Epithelial cell of prostate (primary cell): ENCODE measurements at regions not wholly inside any gene's neighbourhood (a gene's known extent, or its start where the extent isn't known, plus 50 kb on each side); places are given as distances from the start of the nearest gene placed in this dataset.
"Not testable (repeated sequence)": the region's sequence is repeated elsewhere in the genome, so short reads cannot be mapped to it uniquely, and the experiment has no call there.

Experiments
- DNase-seq: peaks from one replicate; pipeline ENCODE4 v3.0.0-alpha.2; 2011; ENCODE audit warnings: low read depth, low spot score
- H3K27ac ChIP-seq: fragments of 450-650 bp; 2 replicates; pipeline ENCODE4 v1.5.1; 2017; ENCODE audit warnings: mild to moderate bottlenecking

DNA sequence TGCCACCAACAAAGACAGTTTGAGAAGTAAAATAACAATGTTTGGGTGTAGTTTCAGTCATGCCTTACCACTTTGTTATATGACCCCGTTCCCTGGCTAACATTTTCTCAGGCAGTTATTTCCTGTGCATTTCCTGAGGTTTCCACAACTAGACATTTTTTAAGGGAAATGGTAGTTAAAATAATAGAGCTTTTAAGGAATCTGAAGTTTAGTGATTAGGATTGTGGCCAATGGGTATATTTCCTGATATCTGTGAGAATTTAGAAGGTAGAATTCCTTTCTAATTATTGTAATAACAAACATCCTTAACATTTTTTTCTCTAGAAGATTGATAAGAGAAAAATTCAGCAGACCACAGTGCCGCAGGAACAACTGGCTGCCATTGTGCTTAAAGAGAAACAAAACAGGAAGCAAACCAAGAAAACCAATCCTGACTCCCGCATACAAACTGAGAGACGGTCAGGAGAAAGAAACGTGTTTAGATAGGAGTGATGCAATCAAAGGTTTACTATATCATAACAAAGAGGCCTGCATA lies 193.6 kb downstream of the MBL2 start:
- no peak for DNase-seq
- H3K27ac ChIP-seq: no peak overlapping the region

DNA sequence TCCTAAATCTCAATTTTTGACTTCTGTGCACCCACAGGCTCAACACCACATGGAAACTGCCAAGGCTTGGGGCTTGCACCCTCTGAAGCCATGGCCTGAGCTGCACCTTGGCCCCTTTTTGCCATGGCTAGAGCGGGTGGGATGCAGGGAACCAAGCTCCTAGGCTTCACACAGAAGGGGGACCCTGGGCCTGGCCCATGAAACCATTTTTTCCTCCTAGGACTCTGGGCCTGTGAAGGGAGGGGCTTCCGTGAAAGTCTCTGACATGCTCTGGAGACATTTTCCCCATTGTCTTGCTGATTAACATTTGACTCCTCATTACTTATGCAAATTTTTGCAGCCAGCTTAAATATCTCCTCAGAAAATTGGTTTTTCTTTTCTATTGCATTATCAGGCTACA lies 190.9 kb downstream of the MBL2 start:
- not testable (repeated sequence) for H3K27ac ChIP-seq, DNase-seq

DNA sequence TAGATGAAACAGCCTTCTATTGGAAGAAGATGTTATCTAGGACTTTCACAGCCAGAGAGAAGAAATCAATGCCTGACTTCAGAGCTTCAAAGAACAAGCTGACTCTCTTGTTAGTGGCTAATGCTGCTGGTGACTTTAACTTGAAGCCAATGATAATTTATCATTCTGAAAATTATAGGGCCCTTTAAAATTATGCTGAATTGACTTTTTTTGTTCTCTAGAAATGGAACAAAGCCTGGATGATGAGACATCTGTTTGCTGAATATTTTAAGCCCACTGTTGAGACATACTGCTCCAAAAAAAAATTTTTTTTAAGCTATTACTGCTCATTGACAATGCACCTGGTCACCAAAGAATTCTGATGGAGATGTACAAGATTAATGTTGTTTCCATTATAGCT lies 189.2 kb downstream of the MBL2 start:
- no peak overlapping the region for H3K27ac ChIP-seq
- no peak for DNase-seq

DNA sequence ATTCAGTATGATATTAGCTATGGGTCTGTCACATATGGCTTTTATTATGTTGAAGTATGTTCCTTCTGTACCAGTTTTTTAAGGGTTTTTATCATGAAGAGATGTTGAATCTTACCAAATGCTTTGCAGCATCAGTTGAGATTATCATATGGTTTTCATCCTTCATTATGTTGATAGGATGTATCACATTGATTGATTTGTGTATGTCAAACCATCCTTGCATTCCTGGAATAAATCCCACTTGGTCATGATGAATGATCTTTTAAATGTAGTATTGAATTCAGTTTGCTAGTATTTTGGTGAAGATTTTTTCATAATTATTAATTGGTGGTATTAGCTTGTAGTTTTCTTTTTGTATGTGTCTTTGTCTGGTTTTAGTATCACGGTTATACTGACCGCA lies 185.9 kb downstream of the MBL2 start:
- DNase-seq: no peak
- H3K27ac ChIP-seq: no peak overlapping the region

DNA sequence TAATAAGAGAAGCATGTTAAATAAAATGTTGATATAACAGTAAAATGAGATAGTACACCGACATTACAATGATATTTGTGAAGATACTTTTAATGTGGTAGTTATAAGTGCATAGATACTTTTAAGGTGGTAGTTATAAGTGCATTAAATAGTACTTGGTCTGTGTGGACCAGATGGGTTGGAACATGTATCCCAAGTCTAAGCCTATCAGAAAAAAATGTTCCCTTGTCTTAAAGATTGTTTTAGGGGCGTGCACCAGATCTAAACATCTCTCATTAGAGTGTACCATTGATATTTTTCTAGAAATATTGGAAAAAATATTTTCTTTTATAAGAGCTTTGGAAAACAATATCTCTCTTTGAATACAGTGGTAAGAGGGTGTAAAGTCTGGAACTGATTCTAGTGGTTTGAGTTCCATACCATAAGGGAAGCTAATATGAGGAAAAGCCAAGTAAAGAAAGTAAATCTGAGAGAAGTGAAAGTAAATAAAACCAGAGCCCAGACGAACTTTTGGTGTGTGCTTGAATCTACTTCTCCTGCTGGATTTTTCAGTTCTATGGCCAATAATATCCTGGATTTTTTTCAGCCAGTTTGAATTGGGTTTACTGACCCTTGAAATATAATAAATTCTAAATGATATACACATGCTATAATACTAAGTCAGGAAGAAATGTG lies 175.3 kb downstream of the MBL2 start:
- DNase-seq: no peak
- H3K27ac ChIP-seq: no peak overlapping the region

DNA sequence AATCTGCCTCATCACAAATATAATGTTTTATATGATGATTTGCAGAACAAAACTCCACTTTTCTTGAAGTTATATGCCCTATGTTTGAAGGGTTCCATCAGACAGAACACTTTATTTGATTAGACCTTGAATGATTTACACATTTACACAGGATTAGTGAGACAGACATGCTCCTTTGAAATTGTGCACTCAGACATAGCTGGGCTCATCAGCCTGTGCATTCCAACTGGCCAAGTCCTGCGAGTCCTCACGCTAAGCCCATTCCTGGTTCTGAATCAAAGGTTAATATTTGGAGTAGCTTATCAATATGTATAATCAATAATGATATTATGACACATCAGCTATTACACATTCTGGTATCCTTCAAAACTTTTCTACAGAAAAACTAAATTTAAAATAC lies 173.6 kb downstream of the MBL2 start:
- no peak for DNase-seq
- no peak overlapping the region for H3K27ac ChIP-seq

DNA sequence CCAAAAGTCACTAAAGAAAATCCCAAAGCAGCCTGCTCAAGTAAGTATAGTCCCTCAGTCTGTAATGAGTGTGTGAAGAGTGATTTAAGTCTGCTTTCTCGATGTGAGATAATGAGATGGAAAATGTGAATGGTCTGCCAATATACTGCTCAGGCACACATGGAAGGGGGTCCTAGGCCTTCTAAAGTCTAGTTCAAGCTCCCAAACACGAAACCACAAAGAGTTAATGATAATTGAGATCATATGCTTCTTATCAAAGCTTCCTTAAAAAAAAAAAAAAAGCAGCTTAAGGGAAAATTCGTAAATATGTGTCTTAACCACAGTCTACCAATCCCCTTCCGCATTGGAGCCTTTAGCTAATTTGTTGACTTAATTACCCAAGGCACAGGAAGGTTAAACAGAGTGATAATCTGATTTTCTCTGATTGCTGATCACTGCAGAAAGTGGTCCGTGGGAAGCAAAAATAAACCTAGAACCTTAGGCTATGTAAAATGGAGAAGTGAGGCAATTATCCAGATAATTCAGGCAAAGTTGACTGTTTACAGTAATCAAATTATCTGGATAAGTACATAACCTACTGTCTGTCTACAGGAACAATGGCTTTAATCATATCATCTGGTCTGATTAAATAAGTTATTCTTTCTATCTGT lies 172.9 kb downstream of the MBL2 start:
- H3K27ac ChIP-seq: no peak overlapping the region
- no peak for DNase-seq

DNA sequence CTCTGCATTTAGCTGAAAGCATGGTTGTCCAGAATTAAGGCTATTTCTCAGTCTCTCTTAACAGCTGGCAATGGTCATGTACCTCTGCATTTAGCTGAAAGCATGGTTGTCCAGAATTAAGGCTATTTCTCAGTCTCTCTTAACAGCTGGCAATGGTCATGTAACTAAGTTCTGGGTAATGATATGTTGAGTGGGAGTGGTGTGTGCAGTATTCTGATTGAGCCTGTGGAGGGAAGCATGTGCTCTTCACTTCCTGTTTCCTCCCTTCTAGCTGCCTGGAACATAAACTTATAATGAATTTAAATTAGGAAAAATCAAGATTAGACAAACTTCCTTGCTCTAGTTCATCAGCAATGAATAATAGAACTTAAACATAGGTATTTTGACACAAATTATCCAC lies 168.5 kb downstream of the MBL2 start:
- DNase-seq, H3K27ac ChIP-seq: not testable (repeated sequence)

DNA sequence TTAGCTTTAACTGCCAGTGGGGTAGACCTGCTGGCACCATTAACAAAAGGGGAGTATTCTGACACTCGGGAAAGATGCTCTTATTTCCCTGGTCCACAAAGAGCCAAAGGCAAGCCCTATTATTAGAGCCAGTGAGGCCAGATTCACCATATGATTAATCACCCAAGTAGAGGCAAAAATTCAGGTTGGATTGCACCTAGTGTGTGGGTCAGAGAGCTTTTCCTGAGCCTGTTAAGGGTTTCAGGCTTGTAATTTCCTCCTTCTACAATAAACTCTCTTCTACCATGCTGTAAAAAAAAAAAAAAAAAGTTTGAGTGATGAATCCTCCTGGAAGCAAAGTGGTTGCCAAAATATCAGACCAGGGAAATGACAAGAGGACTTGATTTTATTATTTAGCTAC lies 163.5 kb downstream of the MBL2 start:
- H3K27ac ChIP-seq: no peak overlapping the region
- DNase-seq: no peak

DNA sequence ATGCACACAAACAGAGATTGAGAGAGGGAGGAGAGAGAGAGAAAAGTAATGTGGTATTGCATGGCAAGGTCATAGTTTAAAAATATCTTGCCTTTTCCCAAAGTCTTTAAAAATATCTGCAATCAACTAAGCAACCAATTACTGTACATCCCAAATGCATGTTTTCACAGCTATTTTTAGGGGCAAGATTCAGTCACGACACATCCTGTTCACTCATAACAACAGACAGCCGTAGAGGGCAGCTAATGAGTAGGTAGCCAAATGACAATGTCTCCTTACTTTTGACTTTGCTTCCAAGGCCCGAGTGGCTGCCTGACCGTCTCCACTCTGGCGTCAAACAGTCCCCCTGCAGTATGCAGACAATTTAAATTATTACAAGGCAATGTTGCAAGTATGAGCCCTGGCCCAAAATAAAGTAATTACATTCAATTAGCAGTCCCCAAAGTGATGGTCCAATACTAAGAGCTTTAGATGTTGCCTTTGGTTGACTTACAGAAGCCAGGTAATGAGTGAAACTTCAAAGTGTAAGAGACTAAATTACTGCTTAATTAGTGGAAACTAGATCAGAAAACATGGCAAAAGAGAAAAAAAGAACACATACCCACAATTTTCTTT lies 162.9 kb downstream of the MBL2 start:
- DNase-seq: no peak
- no peak overlapping the region for H3K27ac ChIP-seq

DNA sequence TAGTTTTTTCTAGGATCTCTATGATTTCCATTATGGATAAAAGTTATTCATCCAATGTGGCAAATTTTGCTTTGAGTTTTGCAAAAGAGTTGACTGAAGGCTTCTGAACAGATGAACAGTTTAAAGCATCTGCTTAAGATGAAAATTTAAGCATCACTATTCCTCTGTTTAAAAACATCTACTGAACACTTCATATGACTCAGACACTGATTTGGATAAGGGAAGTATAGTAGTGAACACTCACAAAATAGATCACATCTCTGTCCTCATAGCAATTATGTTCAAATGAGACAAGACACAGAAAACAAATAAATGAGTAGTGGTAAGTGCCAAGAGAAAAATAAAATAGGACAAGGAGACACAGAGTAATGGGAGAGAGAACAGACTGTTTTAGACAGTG lies 157.3 kb downstream of the MBL2 start:
- H3K27ac ChIP-seq: no peak overlapping the region
- no peak for DNase-seq

DNA sequence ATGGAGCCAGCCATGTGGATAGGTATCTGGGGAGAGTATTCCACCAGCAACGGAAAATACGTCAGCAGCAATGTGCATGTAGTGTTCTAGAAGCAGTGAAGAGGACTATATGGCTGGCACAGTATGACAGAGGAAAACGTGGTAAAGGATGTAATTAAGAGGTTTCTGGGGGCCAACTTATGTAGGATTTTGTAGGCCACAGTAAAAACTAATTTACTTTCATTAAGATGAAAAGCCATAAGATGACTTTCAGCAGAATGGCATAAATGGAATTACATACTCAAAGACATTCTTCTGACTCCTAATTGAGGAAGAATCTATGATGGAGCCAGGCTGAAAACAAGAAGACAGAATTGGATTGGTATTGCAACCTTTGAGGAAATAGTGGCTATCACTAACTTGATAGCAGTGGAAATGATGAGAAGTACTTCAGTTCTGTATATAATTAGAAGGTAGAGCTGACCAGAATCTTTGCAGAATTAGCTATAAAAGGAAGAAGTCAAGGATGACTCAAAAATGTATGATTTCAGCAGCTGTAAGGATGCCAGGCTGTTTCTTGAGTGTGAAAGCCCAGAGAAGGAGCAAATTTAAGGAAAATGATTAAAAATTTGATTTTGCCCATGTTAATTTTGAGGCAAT lies 156.7 kb downstream of the MBL2 start:
- DNase-seq: no peak
- no peak overlapping the region for H3K27ac ChIP-seq

DNA sequence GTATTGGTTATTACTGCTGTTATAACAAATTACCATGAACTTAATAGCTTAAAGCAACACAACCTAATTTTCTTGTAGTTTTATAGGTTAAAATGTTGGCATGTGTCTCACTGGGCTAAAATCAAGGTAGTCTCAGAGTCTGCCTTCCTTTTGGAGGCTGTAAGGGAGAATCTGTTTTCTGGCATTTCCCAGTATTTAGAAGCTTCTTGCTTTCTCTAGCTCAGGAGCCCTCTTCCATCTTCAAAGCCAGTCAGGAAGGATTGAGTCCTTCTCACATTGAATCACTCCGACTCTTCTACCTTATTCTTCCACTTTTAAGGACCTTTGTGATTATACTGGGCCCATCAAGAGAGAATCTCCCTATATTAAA lies 156.2 kb downstream of the MBL2 start:
- DNase-seq: no peak
- H3K27ac ChIP-seq: no peak overlapping the region

DNA sequence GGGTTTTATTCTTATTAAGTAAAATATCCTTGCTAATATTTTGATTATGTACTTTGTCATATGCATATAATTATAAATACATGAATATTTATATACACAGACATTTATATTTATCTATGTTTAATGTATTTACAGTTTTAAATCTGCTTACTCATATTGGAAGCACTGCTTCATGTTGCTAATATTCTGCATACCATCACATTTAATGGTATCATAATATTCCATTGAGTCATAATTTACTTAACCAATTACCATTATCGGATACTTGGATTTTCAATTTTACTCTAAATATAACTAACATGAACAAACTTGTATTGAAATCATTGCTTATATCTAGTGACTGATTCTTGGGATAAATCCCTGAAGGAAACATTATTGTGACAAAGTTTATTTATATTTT lies 155.2 kb downstream of the MBL2 start:
- DNase-seq: no peak
- H3K27ac ChIP-seq: no peak overlapping the region

DNA sequence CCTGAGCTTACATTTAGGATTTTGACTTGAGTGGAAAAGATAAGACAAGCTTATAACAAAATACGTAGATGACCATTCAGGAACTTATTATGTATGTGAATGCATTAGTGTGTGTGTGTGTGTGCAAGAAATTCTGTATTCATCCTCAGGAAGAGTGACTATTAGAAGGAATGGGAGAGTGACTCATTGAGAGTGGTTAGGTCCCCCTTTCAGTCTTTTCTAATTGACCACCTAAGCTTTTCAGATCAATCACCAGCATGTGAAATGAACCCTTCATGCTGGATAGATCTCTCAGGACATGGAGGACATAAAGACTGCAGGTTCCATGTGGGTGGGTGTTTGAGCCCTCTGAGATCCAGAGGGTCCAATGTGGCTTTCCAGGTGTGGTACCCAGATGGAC lies 153.5 kb downstream of the MBL2 start:
- H3K27ac ChIP-seq: no peak overlapping the region
- DNase-seq: no peak

DNA sequence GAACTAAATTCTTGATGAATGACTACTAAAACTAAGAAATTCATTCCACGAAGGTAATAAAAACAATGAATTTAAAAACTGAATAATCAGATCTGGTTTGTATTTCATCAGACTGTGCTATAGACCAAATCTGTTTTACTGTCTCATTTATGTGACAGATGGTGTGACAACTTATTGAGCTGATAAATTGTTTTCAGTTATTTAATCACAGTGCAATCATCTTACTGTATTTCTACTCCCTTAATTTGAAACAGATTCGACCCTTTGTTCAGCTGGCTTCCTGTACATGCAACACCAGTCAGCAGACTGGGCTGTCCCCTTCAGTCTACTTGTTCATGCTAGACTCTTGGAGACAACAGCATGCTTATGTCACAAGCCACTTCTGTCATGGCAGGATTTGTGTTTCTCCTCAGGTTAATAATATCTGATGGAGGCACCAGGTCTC lies 150.9 kb downstream of the MBL2 start:
- no peak for DNase-seq
- no peak overlapping the region for H3K27ac ChIP-seq

DNA sequence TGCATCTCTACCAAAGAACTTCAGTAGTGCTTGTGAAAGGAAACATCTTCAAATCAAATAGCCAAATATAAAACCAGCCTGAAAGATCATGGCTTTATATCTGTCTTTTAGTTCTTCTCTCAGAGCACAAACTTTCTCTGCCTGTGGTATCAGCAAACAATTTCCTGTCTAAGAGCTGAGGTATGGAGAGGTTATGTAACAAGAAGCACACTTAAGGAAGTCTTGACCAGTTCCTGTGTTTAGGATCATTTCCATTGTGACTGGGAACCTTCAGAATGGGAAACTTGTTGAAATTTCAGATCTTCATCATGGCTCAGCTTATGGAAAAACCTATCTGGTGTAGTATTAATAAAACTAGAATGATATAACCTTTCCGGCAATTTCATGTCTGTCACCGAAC lies 148.8 kb downstream of the MBL2 start:
- DNase-seq: no peak
- no peak overlapping the region for H3K27ac ChIP-seq

DNA sequence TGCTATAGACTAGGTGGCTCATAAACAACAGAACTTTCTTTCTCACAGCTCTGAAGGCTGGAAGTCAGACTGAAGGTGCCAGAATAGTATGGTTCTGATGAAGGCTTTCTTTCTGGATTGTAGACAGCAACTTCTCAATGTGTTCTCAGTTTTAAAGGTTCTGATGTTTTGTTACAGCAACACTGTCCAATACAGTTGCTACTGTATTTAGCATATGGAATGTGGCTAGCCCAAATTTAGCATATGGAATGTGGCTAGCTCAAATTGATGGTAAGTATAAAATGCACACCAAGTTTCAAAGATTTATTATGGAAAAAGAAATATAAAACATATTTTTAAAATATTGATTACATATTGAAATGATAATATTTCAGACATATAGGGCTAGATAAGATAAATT lies 145.3 kb downstream of the MBL2 start:
- no peak overlapping the region for H3K27ac ChIP-seq
- DNase-seq: no peak

DNA sequence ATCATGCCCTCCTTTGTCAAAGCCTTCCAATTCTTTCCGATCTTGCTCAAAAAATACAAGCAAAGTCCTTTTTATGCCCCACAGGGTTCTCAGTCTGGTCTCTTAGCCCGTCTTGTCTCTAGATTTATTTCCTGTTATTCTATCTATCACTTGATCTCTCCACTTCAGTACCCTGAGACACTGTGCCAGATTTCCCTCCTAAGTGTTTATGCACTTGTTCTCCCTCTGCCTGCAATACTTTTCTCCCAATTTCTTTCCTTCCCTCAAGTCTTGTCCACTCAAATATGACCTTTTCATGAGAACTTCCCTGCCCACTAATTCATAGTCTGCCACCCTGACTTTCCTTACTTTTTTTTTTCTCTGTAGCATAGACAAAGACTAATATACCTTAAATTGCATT lies 141.4 kb downstream of the MBL2 start:
- no peak for DNase-seq
- H3K27ac ChIP-seq: no peak overlapping the region

DNA sequence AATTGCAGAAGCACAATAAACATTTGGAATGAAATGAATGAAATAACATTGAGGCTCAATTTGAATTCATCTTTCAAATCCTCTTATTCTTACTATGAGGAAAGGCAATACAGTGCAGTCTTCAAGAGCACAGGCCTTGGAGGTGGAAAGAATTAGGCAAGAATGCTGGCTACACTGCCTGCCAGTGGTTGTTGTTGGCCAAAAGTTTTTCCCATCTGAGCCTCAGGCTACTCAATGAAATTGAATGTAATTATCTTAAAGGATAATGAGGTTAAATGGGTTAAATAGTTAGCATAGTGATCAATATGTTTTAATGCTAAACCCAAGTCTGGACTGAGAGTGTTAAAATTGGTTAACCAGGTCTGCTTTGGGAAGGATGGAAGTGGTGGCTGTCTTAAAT lies 140.9 kb downstream of the MBL2 start:
- no peak overlapping the region for H3K27ac ChIP-seq

DNA sequence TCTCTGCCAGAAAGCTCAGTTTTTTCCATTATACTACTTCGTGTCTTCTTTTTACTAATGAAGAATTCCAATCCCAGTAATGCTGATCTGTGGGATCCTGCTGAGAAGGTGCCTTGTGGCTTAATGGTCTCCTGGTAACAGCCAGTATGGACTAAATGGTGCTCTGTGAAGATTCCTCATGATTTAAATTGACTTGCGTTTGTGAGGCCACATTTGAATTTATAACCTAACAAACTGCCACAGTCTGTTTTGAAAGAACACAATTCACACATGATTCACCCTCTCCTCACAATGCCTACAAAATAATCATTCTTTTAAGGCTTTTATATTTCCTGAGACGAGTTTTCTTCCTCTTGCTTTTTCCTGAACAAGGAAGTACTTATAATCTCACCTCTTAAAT lies 140.0 kb downstream of the MBL2 start:
- DNase-seq: no peak
- H3K27ac ChIP-seq: no peak overlapping the region

More for the DNA sequence above, 140.9 kb downstream of the MBL2 start:
- DNase-seq: no peak
